HEK293 (cell line): ENCODE measurements at regions not wholly inside any gene's neighbourhood (a gene's known extent, or its start where the extent isn't known, plus 50 kb on each side); places are given as distances from the start of the nearest gene placed in this dataset.

Experiments
- CTCF ChIA-PET: fragments of 350-600 bp; formaldehyde crosslinking; extraction: SDS; loops from one replicate; lab custom pipeline; 2021; ENCODE audit warnings: antibody characterized with exemption; lab: Yijun Ruan, JAX
- POLR2A ChIA-PET: fragments of 300-600 bp; formaldehyde crosslinking; extraction: SDS; loops from one replicate; lab custom pipeline; 2020; ENCODE audit warnings: antibody characterized with exemption, inconsistent platforms; lab: Yijun Ruan, JAX
- H3K27ac ChIP-seq: fragments of 200-500 bp; sonication (Bioruptor generic); 2 replicates; pipeline ENCODE4 v1.5.1; 2014; ENCODE audit warnings: low read depth, low read length, control low read depth, inconsistent platforms; ENCODE audit errors: extremely low read depth
- H3K36me3 ChIP-seq, 2 experiments: fragments of 200-500 bp in 1 of 2; sonication (Bioruptor generic) in 1 of 2; 1 replicate in 1 of 2; 2 replicates in 1 of 2; pipeline ENCODE4 v1.5.1; 2014 to 2017; ENCODE audit warnings: inconsistent platforms in 2 of 2, low read length in 2 of 2; ENCODE audit not compliant: control insufficient read depth in 2 of 2, insufficient read depth in 1 of 2
- H3K4me1 ChIP-seq: fragments of 200-500 bp; sonication (Bioruptor generic); 2 replicates; pipeline ENCODE4 v1.5.1; 2014; ENCODE audit warnings: mild to moderate bottlenecking, low read length, inconsistent platforms; ENCODE audit not compliant: control insufficient read depth, insufficient read depth
- H3K4me3 ChIP-seq: 2 replicates; pipeline ENCODE4 v1.5.1; 2011; ENCODE audit warnings: low read depth, mild to moderate bottlenecking, control low read depth, low read length, moderate library complexity
- H3K9me3 ChIP-seq: fragments of 200-500 bp; sonication (Bioruptor generic); 2 replicates; pipeline ENCODE4 v1.5.1; 2014; ENCODE audit warnings: low read depth, low read length, inconsistent platforms; ENCODE audit not compliant: control insufficient read depth, insufficient read depth
- ATF2 ChIP-seq: fragments of 450-650 bp; formaldehyde crosslinking; IDR thresholded peaks from 2 replicates; pipeline ENCODE4 v1.5.1; 2016; ENCODE audit warnings: missing biosample characterization, missing genetic modification characterization, low read depth
- BCL11A ChIP-seq: fragments of 450-650 bp; formaldehyde crosslinking; IDR thresholded peaks from 2 replicates; pipeline ENCODE4 v1.5.1; 2016; ENCODE audit warnings: low read depth, missing biosample characterization, missing genetic modification characterization
- FEZF1 ChIP-seq: fragments of 450-650 bp; formaldehyde crosslinking; IDR thresholded peaks from 2 replicates; pipeline ENCODE4 v1.5.1; 2016; ENCODE audit warnings: missing biosample characterization, missing genetic modification characterization
- GLI4 ChIP-seq: fragments of 450-650 bp; formaldehyde crosslinking; IDR thresholded peaks from 2 replicates; pipeline ENCODE4 v1.5.1; 2016; ENCODE audit warnings: missing biosample characterization, missing genetic modification characterization
- GLIS1 ChIP-seq: fragments of 450-650 bp; formaldehyde crosslinking; IDR thresholded peaks from 2 replicates; pipeline ENCODE4 v1.5.1; 2016; ENCODE audit warnings: missing biosample characterization, missing genetic modification characterization
- OSR2 ChIP-seq: fragments of 450-650 bp; formaldehyde crosslinking; IDR thresholded peaks from 2 replicates; pipeline ENCODE4 v1.5.1; 2016; ENCODE audit warnings: missing biosample characterization, missing genetic modification characterization
- OVOL3 ChIP-seq: fragments of 450-650 bp; formaldehyde crosslinking; IDR thresholded peaks from 2 replicates; pipeline ENCODE4 v1.5.1; 2016; ENCODE audit warnings: missing biosample characterization, missing genetic modification characterization
- PRDM4 ChIP-seq: fragments of 450-650 bp; formaldehyde crosslinking; IDR thresholded peaks from 2 replicates; pipeline ENCODE4 v1.5.1; 2017; ENCODE audit warnings: missing biosample characterization, missing genetic modification characterization
- PRDM6 ChIP-seq: fragments of 450-650 bp; formaldehyde crosslinking; IDR thresholded peaks from 2 replicates; pipeline ENCODE4 v1.5.1; 2017; ENCODE audit warnings: missing biosample characterization, missing genetic modification characterization
- ZBTB17 ChIP-seq: fragments of 450-650 bp; formaldehyde crosslinking; IDR thresholded peaks from 2 replicates; pipeline ENCODE4 v1.5.1; 2016; ENCODE audit warnings: missing biosample characterization, missing genetic modification characterization
- ZBTB44 ChIP-seq: fragments of 450-650 bp; IDR thresholded peaks from 2 replicates; pipeline ENCODE4 v1.5.1; 2018; ENCODE audit warnings: missing biosample characterization, mild to moderate bottlenecking, missing genetic modification characterization
- ZFP37 ChIP-seq: fragments of 450-650 bp; formaldehyde crosslinking; IDR thresholded peaks from 2 replicates; pipeline ENCODE4 v1.5.1; 2016; ENCODE audit warnings: missing biosample characterization, missing genetic modification characterization
- ZNF239 ChIP-seq: fragments of 450-650 bp; formaldehyde crosslinking; IDR thresholded peaks from 2 replicates; pipeline ENCODE4 v1.5.1; 2016; ENCODE audit warnings: missing biosample characterization, missing genetic modification characterization
- ZNF335 ChIP-seq: fragments of 450-650 bp; formaldehyde crosslinking; conservative IDR thresholded peaks from 2 replicates; pipeline ENCODE4 v1.5.1; 2016; ENCODE audit warnings: missing biosample characterization, missing genetic modification characterization
- ZNF473 ChIP-seq: fragments of 450-650 bp; formaldehyde crosslinking; IDR thresholded peaks from 2 replicates; pipeline ENCODE4 v1.5.1; 2017; ENCODE audit warnings: missing biosample characterization, missing genetic modification characterization
- ZNF585B ChIP-seq: fragments of 450-650 bp; formaldehyde crosslinking; IDR thresholded peaks from 2 replicates; pipeline ENCODE4 v1.5.1; 2016; ENCODE audit warnings: missing biosample characterization, missing genetic modification characterization
- ZNF623 ChIP-seq: fragments of 450-650 bp; formaldehyde crosslinking; IDR thresholded peaks from 2 replicates; pipeline ENCODE4 v1.5.1; 2016; ENCODE audit warnings: missing biosample characterization, missing genetic modification characterization
- ZNF664 ChIP-seq: fragments of 450-650 bp; formaldehyde crosslinking; IDR thresholded peaks from 2 replicates; pipeline ENCODE4 v1.5.1; 2016; ENCODE audit warnings: missing biosample characterization, missing genetic modification characterization
- ZNF704 ChIP-seq: fragments of 450-650 bp; formaldehyde crosslinking; IDR thresholded peaks from 2 replicates; pipeline ENCODE4 v1.5.1; 2016; ENCODE audit warnings: missing biosample characterization, missing genetic modification characterization

- no peak for TF ChIP-seq ZNF704 (tag by site-specific recombination)
- TF ChIP-seq PRDM4: no peak
- TF ChIP-seq ZBTB44: peak; percentile 68; the same call in 1 of the 2 replicates
- no peak for TF ChIP-seq ZNF473 (tag by site-specific recombination)
- no peak for TF ChIP-seq ZFP37 (tag by site-specific recombination)
- TF ChIP-seq PRDM6: peak; percentile 67
- no peak for TF ChIP-seq ZNF585B
- no peak for TF ChIP-seq ZNF623
- peak; percentile 87 for TF ChIP-seq ZNF664
- no peak; the same call in 1 of the 2 replicates for TF ChIP-seq FEZF1
Measured at GRCh38 chr12:116628989-116629388, 69.8 kb downstream of the MAP1LC3B2 start (continued).

GRCh38 chr12:116628450-116628793 is 69.2 kb downstream of the MAP1LC3B2 start:
- POLR2A ChIA-PET: no interaction called here
- H3K4me1 ChIP-seq: peaks cover 9% of the 10 kb centered on the region
- TF ChIP-seq GLIS1 (tag by site-specific recombination) (no peak), ZNF239 (tag by site-specific recombination) (no peak), ZBTB17 (tag by site-specific recombination) (peak; percentile 50; the same call in 1 of the 2 replicates), ATF2 (tag by site-specific recombination) (no peak), ZNF335 (tag by site-specific recombination) (0 out of 2 replicates have a peak, but pooled peaks have one; percentile 43), OVOL3 (tag by site-specific recombination) (no peak), OSR2 (tag by site-specific recombination) (peak; percentile 4), BCL11A (tag by site-specific recombination) (0 out of 2 replicates have a peak, but pooled peaks have one; percentile 48), GLI4 (tag by site-specific recombination) (no peak)
- no peaks in the 10 kb centered on the region for H3K9me3 ChIP-seq
- H3K4me3 ChIP-seq: no peak overlapping the region
- H3K27ac ChIP-seq: no peak overlapping the region
- H3K36me3 ChIP-seq: no peaks in the 10 kb centered on the region
- CTCF ChIA-PET: interaction anchor here (0.6 to 0.7 kb wide), 2 partner anchors 16 to 44 kb away, joined by 3 read pairs; no protein-coding TSS in a partner anchor
